HG03280 (cell line): ENCODE measurements at regions not wholly inside any gene's neighbourhood (a gene's known extent, or its start where the extent isn't known, plus 50 kb on each side); places are given as distances from the start of the nearest gene placed in this dataset.
A peak's percentile ranks its signal among the peaks of the same experiment; 100 is the strongest.
"Not testable (repeated sequence)": the region's sequence is repeated elsewhere in the genome, so short reads cannot be mapped to it uniquely, and the experiment has no call there.

Experiments
- ATAC-seq: cut with Tn5 transposase; IDR thresholded peaks from one replicate; pipeline ENCODE4 v1.9.1; 2021; ENCODE audit warnings: mild to moderate bottlenecking, moderate library complexity; ENCODE audit not compliant: unreplicated experiment

DNA sequence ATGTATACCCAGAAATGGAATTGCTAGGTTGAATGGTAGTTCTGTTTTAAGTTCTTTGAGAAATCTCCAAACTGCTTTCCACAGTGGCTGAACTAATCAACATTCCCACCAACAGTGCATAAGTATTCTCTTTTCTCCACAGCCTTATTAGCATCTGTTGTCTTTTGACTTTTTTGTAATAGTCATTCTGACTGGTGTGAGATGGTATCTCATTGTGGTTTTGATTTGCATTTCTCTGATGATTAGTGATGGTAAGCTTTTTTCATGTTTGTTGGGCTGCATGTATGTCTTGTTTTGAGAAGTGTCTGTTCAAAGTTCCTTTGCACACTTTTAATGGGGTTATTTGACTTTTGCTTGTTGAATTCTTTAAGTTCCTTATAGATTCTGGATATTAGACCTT lies 52.4 kb upstream of the EHHADH start:
- ATAC-seq = not testable (repeated sequence)

DNA sequence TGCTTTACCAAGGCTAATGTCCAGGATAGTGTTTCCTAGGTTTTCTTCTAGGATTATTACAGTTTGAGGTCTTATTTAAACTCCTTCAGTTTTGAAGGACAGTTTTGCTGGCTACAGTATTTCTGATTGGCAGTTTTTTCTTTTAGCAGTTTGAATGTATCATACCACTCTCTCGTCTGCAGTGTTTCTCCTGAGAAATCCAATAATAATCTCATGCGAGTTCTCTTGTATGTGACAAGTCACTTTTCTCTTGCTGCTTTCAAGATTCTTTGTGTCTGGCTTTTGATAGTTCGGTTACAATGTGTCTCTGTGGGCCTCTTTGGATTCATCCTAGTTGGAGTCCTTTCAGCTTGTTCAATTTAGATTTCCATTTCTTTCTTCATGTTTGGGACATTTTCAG lies 53.0 kb upstream of the EHHADH start:
- ATAC-seq = no peak

DNA sequence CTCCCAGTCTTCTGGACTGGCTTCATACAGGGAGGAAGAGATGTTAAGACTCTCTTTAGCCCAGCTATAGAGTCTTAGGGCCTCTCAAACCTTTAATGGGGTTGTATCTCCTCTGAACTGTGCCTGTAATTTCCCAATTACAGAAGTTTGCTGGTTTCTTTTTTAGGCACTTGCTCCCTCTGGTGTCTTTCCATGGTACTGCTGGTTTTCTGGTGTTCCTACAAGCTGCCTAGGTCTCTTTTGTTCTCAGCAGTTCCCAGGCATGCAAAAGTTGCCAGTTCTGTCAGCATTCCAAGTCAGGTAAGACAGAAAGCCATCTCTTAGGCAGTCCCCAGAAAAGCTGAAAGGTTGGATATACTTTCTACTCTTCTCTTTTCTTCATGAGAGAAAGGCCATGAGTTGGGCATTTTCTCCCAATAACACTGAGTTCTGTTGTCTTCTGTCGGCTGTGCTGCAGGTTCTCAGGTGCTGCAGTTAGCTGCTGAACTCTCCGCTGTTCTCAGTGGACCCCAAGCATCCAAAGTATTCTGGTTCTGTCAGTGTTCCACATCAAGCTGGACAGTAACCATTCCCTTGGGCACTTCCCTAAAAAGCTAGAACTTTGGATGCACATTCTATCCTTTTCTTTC lies 54.4 kb upstream of the EHHADH start:
- ATAC-seq = peak; percentile 64

DNA sequence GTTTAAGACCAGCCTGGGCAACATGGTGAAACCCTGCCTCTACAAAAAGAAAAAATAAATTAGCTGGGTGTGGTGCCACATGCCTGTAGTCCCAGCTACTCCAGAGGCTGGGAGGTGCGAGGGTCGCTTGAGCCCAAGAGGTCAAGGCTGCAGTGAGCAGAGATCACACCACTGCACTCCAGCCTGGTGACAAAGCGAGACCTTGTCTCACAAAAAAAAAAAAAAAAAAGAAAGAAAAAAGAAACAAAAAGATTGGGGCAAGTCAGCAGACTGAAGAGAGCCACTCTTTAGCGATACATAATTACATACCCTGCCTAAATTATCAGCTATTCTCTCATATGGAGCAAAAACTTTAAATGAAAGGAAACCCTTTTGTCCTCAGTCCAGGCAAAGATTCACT lies 53.6 kb upstream of the MAP3K13 start:
- no peak for ATAC-seq

DNA sequence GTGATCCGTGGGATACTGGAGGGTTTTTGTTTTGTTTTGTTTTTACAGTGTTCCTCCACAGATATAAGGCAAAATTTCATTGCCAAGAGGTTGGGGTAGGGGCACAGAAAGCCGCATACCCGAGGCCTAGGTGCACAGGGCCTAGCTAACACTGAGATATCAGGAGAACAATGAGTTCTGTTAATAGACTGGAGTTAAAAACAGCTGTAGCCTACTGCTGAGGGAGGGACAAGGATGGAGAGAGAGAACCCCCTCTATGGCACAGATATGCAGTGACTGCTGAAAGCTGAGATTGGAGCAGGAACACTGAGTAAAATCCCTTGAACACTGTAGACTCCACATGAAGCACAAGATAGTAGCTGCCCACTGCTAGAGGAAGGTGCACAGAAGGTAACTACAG lies 53.1 kb upstream of the MAP3K13 start:
- ATAC-seq = no peak

DNA sequence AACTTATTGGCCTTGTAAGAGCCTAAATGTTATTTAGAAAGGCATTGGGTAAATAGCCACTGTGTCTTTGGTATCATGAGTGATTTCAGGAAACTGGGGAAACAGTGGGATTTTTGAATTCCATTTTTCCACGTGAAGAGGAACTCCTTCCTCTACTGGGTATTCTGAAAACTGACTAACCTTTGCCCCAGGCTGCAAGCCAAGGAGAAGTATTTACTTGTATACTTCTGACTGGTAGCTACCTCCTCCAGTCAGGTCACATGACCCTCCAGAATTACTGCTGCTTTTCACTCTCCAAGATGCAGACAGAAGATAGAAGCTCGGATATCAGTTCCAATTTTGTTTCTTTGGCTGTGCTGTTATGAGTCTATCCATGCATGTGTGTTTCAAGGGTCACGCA lies 50.9 kb upstream of the MAP3K13 start:
- ATAC-seq = no peak
